B cell (primary cell): ENCODE measurements at regions not wholly inside any gene's neighbourhood (a gene's known extent, or its start where the extent isn't known, plus 50 kb on each side); places are given as distances from the start of the nearest gene placed in this dataset.

Source experiments
- ATAC-seq: fragments of 200-7000 bp; cut with Tn5 transposase; one replicate; pipeline ENCODE4 v1.10.0; 2021; ENCODE audit warnings: low read depth, mild to moderate bottlenecking, moderate number of reproducible peaks, moderate library complexity
- CTCF ChIA-PET: fragments of 350-600 bp; sonication (Branson Sonifier 250); formaldehyde crosslinking; loops from one replicate; lab custom pipeline; 2021; ENCODE audit warnings: antibody characterized with exemption, inconsistent platforms; lab: Charles Lee
- POLR2A ChIA-PET: fragments of 350-600 bp; sonication (Branson Sonifier 250); formaldehyde crosslinking; loops from one replicate; lab custom pipeline; 2021; ENCODE audit warnings: antibody characterized with exemption; lab: Charles Lee
- DNase-seq: peaks from one replicate; pipeline ENCODE4 v3.0.0; 2013
- H2AFZ ChIP-seq: 2 replicates; pipeline ENCODE4 v1.6.1; 2012; ENCODE audit warnings: mild to moderate bottlenecking, low read depth, low read length; ENCODE audit not compliant: insufficient read depth, poor library complexity, severe bottlenecking
- H3K27ac ChIP-seq, 2 donors: 1 replicate in 1 of 2; 2 replicates in 1 of 2; pipeline ENCODE4 v1.5.1; 2012 to 2013; ENCODE audit warnings: low read length in 2 of 2, mild to moderate bottlenecking in 2 of 2, moderate library complexity in 1 of 2
- H3K27me3 ChIP-seq, 4 experiments: fragments of 200-600 bp in 1 of 4; sonication (generic) in 1 of 4; replicated peaks in 1 of 4; 1 replicate in 2 of 4; 2 replicates in 2 of 4; pipeline versions ENCODE4 v1.6.1 to v1.7.0; 2013 to 2016; ENCODE audit warnings: low read length in 3 of 4, mild to moderate bottlenecking in 2 of 4, mixed read lengths in 1 of 4, moderate library complexity in 1 of 4; ENCODE audit not compliant: insufficient read depth in 4 of 4, control insufficient read depth in 3 of 4; ENCODE audit errors: control extremely low read depth in 1 of 4
- H3K36me3 ChIP-seq, 2 experiments: replicated peaks in 1 of 2; 1 replicate in 1 of 2; 2 replicates in 1 of 2; pipeline versions ENCODE4 v1.6.1 to v1.7.1; 2013; ENCODE audit warnings: low read length in 1 of 2; ENCODE audit not compliant: insufficient read depth in 2 of 2, control insufficient read depth in 1 of 2; ENCODE audit errors: control extremely low read depth in 1 of 2, extremely low read depth in 1 of 2
- H3K4me1 ChIP-seq, 2 donors: fragments of 200-600 bp in 1 of 2; sonication (generic) in 1 of 2; 1 replicate in 1 of 2; 2 replicates in 1 of 2; pipeline versions ENCODE4 v1.5.1 to v1.6.1; 2013 to 2017; ENCODE audit warnings: low read length in 2 of 2; ENCODE audit not compliant: control insufficient read depth in 2 of 2, insufficient read depth in 2 of 2
- H3K4me2 ChIP-seq: replicated peaks from 2 replicates; pipeline ENCODE3; 2012; ENCODE audit warnings: mild to moderate bottlenecking, low read depth, low read length; ENCODE audit not compliant: poor library complexity, severe bottlenecking
- H3K4me3 ChIP-seq, 5 experiments: fragments of 200-600 bp in 1 of 5; sonication (generic) in 1 of 5; 1 replicate in 3 of 5; 2 replicates in 2 of 5; pipeline versions ENCODE4 v1.5.1 to v1.7.0; 2011 to 2016; ENCODE audit warnings: low read length in 4 of 5, mild to moderate bottlenecking in 4 of 5, low read depth in 2 of 5, control low read depth in 1 of 5, moderate library complexity in 1 of 5; ENCODE audit not compliant: insufficient read depth in 1 of 5; ENCODE audit errors: control extremely low read depth in 1 of 5, extremely low read depth in 1 of 5
- H3K79me2 ChIP-seq: fragments of 200-600 bp; sonication (generic); one replicate; pipeline ENCODE4 v1.6.0; 2016; ENCODE audit warnings: low read length; ENCODE audit not compliant: control insufficient read depth, insufficient read depth
- H3K9ac ChIP-seq: fragments of 200-600 bp; sonication (generic); 2 replicates; pipeline ENCODE4 v1.6.1; 2017; ENCODE audit warnings: mild to moderate bottlenecking, low read length, moderate library complexity
- H3K9me3 ChIP-seq, 3 donors: one replicate each; pipeline versions ENCODE4 v1.6.1 to v1.7.1; 2013; ENCODE audit warnings: low read length in 2 of 3; ENCODE audit not compliant: control insufficient read depth in 2 of 3, insufficient read depth in 1 of 3; ENCODE audit errors: control extremely low read depth in 1 of 3
- H4K20me1 ChIP-seq: 2 replicates; pipeline ENCODE4 v1.6.0; 2012; ENCODE audit warnings: mild to moderate bottlenecking, low read length; ENCODE audit not compliant: insufficient read depth, control insufficient read depth, poor library complexity, severe bottlenecking
- H3K27ac Mint-ChIP-seq: one replicate; pipeline ENCODE4 v1.8.0; 2021; ENCODE audit warnings: mixed read lengths
- H3K27me3 Mint-ChIP-seq: one replicate; pipeline ENCODE4 v1.8.0; 2021; ENCODE audit warnings: mixed read lengths
- H3K4me1 Mint-ChIP-seq: one replicate; pipeline ENCODE4 v1.8.0; 2021; ENCODE audit warnings: mixed read lengths
- H3K4me3 Mint-ChIP-seq: one replicate; pipeline ENCODE4 v1.8.0; 2021; ENCODE audit warnings: mixed read lengths
- H3K9me3 Mint-ChIP-seq: one replicate; pipeline ENCODE4 v1.8.0; 2022; ENCODE audit warnings: mixed read lengths; ENCODE audit not compliant: insufficient read depth
- CTCF ChIP-seq: fragments of 200-600 bp; IDR thresholded peaks from one replicate; pipeline ENCODE4 v1.8.0; 2022; ENCODE audit warnings: antibody characterized with exemption, mild to moderate bottlenecking
- EZH2 ChIP-seq: IDR thresholded peaks from 2 replicates; pipeline ENCODE4 v1.6.1; 2012; ENCODE audit warnings: borderline replicate concordance, low read depth, mild to moderate bottlenecking, moderate library complexity, low read length; ENCODE audit not compliant: insufficient read depth, poor library complexity, severe bottlenecking
- WGBS: methylation state at CpG from one replicate; pipeline ENCODE4 v1.1.5; 2013; ENCODE audit warnings: missing lambda C conversion rate; ENCODE audit not compliant: insufficient coverage; 5-methylcytosine and 5-hydroxymethylcytosine counted together
- intact Hi-C: fragments of 100-400 bp; cut with micrococcal nuclease; formaldehyde crosslinking; loops from one replicate; pipeline ENCODE4 v1.10.0; 2022

GRCh38 chr5:41637424-41637823 is 127.0 kb upstream of the PLCXD3 start:
- H3K4me1 ChIP-seq, result no peaks in the 10 kb centered on the region
- CTCF ChIA-PET, result no interaction called here
- no peak overlapping the region for H3K27ac Mint-ChIP-seq
- H3K36me3 ChIP-seq, result no peaks in the 10 kb centered on the region
- TF ChIP-seq EZH2, result no peak
- TF ChIP-seq CTCF, result no peak
- peaks cover 11% of the 10 kb centered on the region for H3K27me3 Mint-ChIP-seq
- no peak overlapping the region for H3K4me2 ChIP-seq
- POLR2A ChIA-PET, result no interaction called here
- no peaks in the 10 kb centered on the region for H3K9me3 ChIP-seq
- intact Hi-C loops, result no loop called here
- no peak overlapping the region for H3K4me3 Mint-ChIP-seq
- H3K79me2 ChIP-seq, result no peaks in the 10 kb centered on the region
- H3K27ac ChIP-seq, result no peak overlapping the region
- 39% methylated on average over 4 of the region's 8 CpGs for WGBS
- H3K4me3 ChIP-seq, result no peak overlapping the region
- H3K9me3 Mint-ChIP-seq, result no peaks in the 10 kb centered on the region
- H3K4me1 Mint-ChIP-seq, result no peaks in the 10 kb centered on the region
- no peak overlapping the region for H3K9ac ChIP-seq
- H2AFZ ChIP-seq, result no peak overlapping the region
- no peak for ATAC-seq
- no peaks in the 10 kb centered on the region for H3K27me3 ChIP-seq
- no peak for DNase-seq
- H4K20me1 ChIP-seq, result no peaks in the 10 kb centered on the region

- DNase-seq (no peak), ATAC-seq (no peak)
- Mint-ChIP-seq H3K4me1 (no peaks in the 10 kb centered on the region), H3K9me3 (no peaks in the 10 kb centered on the region), H3K4me3 (no peak overlapping the region), H3K27ac (no peak overlapping the region), H3K27me3 (peaks cover 11% of the 10 kb centered on the region)
- no peak overlapping the region for H3K4me3 ChIP-seq
- no peaks in the 10 kb centered on the region for H3K4me1 ChIP-seq
- H3K9me3 ChIP-seq, result no peaks in the 10 kb centered on the region
- no peaks in the 10 kb centered on the region for H3K36me3 ChIP-seq
- H4K20me1 ChIP-seq, result no peaks in the 10 kb centered on the region
- CTCF ChIA-PET, result no interaction called here
- no peak overlapping the region for H3K4me2 ChIP-seq
- WGBS, result no CpG with 5 or more reads among the region's 2 CpGs
- H3K9ac ChIP-seq, result no peak overlapping the region
- POLR2A ChIA-PET, result no interaction called here
- no peaks in the 10 kb centered on the region for H3K79me2 ChIP-seq
- H3K27me3 ChIP-seq, result no peaks in the 10 kb centered on the region
- no peak overlapping the region for H2AFZ ChIP-seq
- no peak for TF ChIP-seq EZH2
- TF ChIP-seq CTCF, result no peak
- intact Hi-C loops, result no loop called here
- no peak overlapping the region for H3K27ac ChIP-seq
These were observed 126.2 kb upstream of the PLCXD3 start for GRCh38 chr5:41636605-41637004.
